HG02623 (cell line): ENCODE measurements at regions not wholly inside any gene's neighbourhood (a gene's known extent, or its start where the extent isn't known, plus 50 kb on each side); places are given as distances from the start of the nearest gene placed in this dataset.

Source experiments
- ATAC-seq: cut with Tn5 transposase; IDR thresholded peaks from one replicate; pipeline ENCODE4 v1.9.1; 2021; ENCODE audit warnings: moderate library complexity; ENCODE audit not compliant: unreplicated experiment

DNA sequence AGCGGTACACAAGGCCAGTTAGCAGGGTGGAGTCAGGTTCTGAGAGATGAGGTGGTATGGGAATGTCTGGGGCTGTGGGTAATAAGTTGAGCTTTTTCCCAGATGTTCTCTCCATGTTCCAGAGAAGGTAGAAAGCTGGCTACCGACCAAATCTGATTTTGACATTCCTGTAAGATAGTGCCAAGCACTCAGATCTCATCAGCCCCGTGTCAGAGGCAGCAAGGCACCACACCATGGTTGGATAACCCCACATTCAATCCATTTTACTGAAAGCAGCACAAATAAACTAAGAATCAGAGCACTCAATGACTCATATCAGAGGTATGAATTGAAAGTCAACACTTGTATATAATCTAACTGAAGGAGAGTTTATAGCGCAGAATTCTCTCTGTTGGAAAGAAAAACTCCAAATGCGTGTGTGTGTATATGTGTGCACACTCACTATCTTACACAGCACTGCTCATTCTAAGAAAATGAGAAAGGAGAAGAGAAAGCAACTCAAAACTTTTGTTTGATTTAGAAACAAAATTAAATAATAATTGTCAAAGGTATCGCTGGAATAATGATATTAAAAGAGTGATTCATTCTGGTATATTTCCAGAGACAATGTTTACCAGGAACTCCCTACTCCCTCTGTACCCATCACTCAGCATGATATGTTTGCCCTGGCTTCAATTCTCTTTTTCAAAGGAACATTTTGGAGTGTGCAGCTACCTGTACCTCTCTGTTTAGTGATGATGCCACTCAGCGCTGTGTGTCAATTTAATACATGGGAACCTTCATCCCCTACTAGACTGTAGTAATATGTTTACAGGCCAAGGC is 375.1 kb upstream of the ID2 start:
- no peak for ATAC-seq

DNA sequence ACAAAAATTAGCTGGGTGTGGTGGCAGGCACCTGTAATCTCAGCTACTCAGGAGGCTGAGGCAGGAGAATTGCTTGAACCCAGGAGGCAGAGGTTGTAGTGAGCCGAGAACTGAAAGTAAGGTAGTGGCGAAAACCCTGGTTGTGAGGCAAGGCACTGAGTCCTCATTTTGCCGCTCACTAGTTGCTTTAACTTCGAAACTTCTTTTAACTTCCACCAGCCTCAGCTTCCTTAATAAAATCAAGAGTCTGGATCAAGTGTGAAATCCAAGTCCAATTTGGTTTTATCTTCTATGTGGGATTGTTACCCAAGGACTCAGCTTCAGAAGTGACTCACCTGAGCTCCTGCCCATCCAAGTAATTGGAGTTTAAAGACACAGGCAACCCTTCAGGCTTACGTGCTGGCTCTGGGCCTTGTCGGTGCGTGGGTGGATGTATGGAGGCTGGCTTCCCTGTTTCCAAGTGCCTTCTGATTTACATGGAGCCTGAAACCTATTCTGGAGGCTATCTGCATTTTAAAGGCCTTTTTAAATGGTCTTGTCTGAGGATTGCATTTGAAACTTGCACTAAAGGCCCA is 374.2 kb upstream of the ID2 start:
- no peak for ATAC-seq

DNA sequence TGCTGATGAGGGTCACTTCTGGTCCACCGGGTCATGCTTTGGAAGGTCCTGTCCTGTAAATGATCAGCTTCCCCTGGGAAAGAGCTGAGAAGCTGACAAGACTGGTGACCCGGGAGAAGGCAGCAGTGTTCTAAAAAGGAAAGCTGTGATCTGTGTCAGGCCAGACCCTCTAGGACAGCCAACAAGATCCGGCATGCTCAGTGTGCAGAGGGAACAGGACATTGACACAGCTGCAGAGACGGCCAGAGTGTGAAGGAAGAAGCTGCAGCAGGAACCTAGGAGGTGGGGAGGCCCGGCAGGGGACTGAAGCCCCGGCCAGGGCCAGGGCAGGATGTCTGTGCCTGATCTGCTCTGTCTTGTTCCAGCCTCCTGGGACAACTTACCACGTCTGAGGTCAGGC is 372.7 kb upstream of the ID2 start:
- ATAC-seq: no peak

DNA sequence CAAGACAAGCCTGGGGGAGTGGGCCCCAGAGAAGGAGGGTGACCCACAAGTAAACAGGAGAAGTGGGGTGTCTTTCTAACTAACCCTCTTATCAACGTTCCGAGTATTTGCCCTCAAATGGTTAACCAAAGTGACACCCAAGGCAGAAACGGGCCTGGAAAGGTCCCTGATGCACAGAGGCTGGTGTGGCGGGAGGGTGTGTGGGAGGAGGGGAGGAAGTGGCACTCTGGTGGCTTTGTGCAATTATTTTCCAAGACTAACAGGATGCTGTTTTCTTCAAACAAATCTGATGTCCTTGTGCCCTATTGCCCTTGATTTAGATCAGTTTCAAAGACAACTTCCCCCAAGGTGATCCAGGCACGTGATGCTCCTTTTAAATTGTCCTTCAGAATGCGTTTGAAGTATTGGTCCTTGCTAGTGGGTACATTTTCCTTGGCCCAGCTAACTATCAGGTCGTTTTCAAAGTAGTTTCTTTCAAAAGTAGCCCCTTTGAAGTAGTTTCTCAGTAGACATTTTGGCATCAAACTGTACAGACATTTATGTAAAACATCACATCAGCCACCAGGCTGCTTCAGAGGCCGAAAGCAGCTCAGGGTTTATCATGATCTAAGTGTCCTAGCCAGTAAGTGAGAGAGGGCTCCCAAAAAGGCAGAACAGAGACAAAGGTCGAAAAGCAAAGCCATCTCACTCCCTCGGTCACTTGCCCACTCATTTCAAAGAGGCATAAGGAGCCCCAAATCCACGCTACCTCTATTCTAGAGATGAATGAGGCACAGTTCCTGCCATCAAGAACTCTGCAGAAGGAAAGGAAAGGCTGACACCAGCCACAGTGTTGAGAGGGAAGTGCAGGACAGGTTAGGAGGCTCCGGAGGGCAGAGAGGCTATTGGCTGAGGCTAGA is 371.1 kb upstream of the ID2 start:
- no peak for ATAC-seq

DNA sequence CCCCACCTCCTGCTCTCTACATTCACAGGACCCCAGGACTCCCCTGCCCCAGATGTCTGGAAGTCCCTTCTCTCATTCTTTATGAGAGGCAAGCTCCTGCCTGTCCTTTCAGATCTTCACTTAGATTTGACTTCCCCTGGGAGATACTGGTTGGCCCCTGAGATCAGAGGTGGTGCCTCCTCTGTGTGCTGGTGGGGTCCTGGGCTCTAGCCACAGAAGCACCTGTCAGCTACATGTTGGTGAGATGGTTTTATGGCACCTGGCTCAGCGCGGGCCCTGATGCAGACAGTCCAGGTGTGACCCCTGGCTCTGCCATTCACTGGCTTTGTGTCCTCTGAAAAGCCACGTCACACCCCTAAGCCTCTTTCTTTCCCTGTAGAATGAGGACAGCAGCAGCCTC is 369.6 kb upstream of the ID2 start:
- ATAC-seq: no peak

DNA sequence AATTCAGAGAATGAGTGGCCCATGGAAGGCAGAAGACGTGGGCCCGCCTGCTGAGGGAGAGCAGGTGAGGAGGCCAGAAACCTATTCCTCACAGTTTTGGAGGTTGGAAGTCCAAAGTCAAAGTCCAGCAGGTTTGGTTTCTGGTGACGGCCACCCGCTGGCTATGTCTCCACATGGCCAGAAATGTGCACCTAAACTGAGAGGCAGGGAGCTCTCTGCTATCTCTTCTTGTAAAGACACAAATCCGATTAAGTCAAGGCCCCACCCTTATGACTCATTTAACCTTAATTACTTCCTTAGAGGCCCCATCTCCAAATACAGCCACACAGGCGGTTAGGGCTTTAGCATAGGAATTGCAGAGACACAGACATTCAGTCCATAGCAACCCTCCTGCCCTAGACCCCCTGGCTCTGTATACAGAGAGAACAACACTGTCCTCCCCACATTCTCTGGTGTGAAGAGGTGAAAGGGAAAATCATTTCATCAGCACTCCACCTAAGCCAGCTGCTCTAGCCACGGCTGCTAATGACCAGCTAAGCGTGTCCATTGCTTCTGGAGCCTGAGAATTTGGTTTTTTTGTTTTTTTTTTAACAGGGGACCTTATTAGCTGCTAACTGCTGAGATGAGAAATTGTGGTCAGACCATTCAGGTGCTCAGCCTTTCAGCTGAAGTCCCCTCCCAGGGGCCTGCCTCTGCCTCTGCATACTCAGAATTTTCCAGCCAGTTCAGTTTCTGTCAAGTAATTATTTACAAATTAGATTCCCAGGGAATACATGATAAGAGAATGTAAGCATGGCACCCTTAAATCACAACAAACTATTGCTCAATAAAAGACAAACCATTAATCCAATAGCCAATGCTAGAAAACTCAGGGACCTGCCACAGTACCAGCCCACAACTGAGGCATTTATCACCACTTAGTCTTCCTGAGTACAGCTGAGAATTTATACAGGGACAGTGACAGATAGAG is 368.7 kb upstream of the ID2 start:
- ATAC-seq: peak; percentile 81

DNA sequence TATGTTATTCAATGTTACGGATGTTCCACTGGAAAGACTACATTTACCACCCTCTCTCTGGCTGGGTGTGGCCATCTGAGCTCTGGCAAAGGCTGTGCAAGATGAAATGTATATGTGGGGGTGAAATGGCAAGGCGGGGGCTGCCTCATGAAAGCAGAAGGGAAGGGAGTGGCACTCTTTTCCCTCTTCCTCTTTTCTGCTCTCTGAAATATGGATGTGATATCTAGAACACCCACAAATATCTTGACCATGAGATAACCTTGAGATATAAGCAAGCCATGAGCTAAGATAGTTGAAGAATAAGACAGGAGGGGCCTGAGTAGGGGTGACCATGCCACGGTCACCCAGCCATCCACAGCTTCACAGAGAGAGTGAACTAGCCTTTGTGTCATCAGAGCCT is 367.8 kb upstream of the ID2 start:
- no peak for ATAC-seq

DNA sequence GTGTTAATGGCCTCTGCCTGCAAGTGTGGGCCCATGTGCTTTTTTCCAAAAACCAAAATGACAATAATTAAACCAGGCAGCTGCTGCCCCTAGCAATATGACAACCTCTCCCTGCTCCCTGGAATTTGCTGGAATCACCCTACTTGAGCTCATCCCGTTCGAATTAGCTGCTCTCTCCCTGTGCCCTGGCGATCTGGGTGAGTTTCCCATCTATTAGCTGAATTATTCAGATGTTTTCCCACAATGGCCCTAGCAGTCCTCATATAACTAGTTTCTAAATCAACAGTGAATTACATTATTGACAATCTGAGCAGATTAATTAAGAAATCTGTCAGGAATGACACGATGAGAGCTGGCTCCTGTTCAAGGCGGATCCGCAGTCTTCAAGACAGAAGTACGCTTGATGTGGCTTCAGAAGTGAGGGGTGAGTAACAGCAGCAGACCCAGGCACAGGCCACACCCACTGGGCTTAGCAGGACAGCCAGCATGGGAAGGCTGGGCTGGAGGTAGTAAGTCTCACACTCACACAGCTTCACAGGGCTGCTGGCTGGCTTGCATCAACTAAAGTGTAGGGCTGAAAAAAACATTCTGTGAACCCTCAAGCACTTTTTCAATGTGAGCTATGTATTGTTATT is 366.2 kb upstream of the ID2 start:
- ATAC-seq: no peak

DNA sequence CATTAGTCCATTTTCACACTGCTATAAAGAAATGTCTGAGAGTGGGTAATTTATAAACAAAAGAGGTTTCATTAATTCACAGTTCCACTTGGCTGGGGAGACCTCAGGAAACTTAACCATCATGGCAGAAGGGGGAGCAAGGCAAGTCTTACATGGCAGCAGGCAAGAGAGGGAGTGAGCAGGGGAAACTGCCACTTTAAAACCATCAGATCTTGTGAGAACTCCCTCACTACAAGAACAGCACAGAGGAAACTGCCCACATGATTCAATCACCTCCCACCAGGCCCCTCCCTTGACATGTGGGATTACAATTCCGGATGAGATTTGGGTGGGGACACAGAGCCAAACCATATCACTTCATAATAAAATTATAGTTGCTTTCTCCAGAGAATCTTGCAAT is 365.5 kb upstream of the ID2 start:
- no peak for ATAC-seq

DNA sequence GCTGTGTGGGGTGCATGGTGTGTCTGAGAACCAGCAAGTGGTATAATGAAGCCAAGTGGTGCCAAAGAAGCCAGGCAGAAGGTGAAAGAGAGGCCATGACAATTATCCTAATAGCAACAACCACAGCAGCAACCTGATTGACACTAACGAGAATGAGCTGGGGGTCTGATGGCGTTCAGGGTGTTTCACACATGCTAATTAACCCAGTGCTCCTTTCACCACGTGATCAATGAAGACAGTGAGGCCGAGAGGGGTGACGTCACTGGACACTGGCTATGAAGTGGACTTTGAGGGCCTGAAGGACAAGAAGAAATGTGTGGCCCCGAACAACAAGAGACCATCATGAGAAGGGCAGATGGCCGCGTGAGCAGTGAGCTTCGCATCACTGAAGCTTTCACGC is 364.4 kb upstream of the ID2 start:
- ATAC-seq: no peak

DNA sequence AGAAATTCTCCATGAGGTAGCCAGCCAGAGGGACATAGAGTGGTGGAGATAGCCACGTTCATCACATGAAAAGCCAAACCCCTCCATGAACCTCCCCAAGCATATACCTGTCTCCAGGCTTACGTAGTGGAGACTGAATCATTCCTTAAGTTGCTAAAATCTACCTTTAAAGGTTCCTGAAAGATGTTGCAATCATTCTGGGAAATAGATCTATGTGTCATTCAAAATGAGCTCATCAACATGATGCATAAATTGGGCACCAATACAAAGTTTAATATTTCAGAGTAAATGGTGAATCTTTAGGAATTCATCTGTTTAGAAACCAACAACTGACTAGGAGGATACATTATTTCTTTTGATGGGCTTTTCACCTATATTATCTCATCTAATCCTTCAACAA is 362.6 kb upstream of the ID2 start:
- ATAC-seq: no peak

DNA sequence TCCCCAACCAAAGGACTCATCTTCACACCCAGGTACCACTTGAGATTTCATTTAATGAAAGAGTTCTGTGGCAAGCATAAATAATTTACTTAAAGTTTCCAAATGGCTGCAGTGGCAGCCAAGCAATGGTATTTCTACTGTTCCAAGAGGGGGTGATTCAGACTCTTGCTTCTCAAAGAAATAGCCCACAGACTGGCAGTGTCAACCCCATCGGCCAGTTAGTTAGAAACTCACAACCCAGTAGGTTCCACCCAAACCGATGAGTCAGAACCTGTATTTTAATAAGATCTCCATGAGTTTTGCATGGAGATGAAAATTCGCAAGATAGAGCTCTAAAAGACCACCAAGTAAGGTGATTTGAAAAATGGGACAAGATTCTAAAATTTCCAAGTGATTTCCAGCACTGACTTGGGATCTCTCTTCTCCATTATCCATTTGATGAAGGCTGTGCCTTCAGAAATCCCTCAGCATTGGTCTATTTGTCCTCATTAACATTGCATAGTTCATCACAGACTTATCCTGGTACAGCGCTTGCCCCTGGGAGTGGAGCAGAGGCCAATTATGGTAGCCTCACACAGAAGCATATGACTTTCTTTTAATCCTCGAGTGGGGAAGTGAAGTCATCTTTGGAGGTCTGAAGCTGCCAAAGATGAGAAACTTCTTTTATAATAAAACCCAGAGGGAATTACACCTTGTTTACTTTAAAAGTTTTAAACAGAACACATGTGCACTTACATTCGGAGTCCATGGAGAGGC is 361.4 kb upstream of the ID2 start:
- no peak for ATAC-seq

DNA sequence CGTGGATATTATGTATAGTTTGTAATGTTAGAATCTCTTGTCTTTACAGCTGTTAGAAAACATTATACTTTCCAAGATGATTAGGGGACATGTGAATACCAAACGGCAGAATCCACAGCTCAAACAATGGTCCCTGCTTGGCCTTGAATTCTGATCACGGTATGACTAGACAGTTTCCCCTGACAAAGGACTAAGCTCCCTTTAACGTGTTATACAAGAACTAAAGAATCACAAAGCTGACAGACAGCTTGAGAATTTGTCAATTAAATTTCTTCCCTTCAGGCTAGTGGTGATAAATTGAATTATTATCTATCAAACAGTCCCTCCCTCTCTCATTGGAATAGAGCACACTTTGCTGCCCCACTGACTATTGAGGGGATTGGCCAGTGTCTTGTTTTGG is 359.2 kb upstream of the ID2 start:
- ATAC-seq: no peak

DNA sequence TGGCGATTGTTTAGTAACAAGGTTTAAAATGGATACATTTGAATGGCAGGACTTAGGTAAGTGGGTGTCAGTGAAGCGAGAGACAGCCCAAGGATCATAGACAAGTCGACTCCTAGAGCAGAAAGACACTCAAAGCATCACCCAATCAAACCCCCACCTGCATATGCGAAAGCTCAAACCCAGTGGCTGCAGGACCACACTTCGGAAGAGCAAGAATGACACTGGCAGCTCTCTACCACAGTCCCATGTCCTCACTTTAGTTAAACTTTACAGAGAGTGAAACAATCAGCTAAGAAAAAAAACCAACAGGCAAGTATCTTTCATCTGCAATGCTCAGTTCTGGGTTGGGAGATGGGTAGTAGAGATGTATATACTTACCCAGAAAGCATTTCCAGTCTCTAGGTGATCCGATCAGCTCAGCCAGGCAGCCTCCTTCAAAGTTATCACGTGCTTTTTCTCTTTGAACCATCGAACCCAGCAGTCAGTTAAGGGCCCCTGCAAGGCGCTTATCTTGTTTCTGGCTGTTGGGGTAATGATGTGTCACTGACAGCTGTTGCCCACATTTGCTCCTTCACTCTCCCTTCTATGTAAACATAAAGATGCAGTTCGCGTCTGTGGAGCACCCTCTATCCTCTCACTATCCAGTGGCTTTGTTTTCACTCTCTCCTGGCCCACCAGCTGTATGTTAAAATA is 357.5 kb upstream of the ID2 start:
- no peak for ATAC-seq

DNA sequence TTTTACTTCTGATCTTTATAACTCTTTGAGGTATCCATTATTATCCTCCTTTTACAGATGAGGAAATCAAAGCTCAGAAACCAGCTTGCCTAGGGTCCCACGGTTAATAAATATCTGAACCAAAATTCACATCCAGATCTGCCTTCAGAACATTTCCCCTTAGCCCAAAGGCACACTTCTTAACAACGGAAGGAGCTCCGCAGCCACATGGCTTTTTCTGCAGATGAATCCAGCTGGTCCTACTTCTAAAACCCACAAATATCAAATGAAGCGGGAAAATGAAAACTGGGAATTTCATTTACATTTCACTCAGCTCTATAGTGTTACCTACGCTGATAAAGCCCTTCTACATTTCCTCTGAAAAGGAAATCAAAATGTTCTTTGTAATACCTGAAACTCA is 357.0 kb upstream of the ID2 start:
- ATAC-seq: no peak

DNA sequence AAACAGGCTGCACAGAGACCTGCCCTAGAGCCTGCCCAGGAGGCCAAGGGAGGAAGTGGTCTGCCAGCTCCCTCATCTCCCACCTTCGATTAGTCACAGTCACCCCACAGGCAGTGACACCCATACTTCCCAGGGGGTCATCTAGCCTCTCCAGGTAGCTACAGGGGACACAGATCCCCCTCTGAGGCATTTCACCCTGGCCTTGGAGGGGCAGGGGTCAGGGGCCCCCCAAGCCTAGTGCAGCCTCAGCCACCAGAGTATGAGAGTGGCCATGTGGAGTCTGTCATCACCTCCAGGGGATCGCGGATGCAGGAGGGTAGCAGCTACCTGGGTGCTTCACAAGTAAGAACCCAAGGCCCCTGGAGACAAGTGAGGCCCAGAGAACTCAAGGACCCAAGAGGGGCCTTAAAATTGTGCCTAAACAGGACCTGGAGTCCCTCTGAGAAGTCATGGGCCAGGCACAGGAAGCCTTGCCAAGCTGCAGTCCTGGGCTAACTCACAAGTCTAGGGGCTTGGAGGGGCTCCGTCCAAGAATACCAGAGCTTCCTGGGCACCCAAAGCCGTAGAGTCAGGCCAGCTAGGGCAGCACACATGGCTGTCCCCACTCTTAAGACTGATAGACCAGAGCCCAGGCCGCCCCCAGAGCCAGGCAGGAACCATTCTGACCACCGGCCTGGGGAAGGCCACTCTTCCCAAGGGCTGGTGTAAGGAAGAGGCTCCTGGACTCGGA is 354.3 kb upstream of the ID2 start:
- ATAC-seq: no peak

DNA sequence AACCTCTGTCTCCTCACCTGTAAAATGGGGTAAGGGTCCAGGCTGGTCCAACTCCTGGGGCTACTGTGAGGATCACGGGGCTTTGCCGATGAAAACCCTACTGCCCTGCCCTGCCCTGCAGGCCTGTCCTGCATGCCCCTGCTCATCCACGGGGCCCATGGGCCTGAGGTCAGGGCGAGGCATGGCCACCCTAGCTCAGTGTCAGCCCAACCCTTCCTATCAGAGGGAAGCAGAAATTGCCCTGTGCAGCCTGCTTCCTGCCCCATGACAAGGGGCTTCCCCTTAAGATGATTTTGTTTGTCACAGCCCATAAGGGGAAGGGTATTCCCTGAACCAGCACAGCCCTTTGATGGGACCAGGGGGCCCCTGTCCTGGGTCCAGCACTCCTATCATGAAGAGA is 353.6 kb upstream of the ID2 start:
- ATAC-seq: no peak
